ENCODE measurements at regions not wholly inside any gene's neighbourhood (a gene's known extent, or its start where the extent isn't known, plus 50 kb on each side); places are given as distances from the start of the nearest gene placed in this dataset.
"Not testable (repeated sequence)": the region's sequence is repeated elsewhere in the genome, so short reads cannot be mapped to it uniquely, and the experiment has no call there.

DNA sequence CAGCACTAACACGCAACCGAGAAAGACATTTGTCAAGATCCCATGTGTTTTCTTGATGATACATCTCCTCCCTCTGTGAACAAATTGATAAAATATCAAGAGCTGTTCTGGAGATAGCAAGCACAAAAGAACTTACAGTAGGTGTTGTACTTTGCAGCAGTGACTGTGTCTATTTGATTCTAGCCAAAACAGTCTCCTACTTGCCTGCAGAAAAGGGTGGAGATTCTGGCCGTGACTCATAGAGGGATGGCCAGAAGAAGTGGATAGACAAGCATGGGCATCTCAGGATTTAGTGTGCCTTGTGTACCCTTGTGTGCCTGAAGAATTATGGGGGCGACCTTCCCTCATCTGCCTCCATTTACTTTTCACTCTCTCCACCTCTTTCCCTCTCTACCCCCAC lies 458.4 kb upstream of the LRRC7 start:
- Mint-ChIP-seq H3K27me3 (no peaks in the 10 kb centered on the region), H3K9me3 (peaks cover 6% of the 10 kb centered on the region), H3K4me3 (no peak overlapping the region)

DNA sequence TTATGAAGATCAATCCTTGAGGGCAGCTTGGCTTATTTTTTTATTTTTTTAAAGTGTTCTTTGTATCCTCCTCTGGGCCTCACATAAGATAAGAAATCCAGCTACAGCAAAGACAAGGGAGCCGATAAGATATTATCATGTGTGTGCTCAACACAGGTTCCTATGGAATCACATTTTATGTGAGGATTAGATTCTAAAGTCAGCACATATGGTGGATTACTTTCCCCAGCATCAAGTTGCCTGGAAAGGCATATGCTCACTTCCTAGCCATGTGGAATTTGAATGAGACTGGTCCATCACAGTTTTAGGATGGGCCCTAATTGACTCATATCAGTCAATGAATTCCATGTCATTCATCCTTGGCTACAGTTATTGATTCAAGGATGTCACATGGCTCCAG lies 456.9 kb upstream of the LRRC7 start:
- no peaks in the 10 kb centered on the region for H3K4me1 Mint-ChIP-seq (ENCODE audit: low read depth)
- no peak for ATAC-seq
- no peak overlapping the region for H3K27ac Mint-ChIP-seq
- ChIA-PET CTCF (no interaction called here), POLR2A (no interaction called here)
- no peaks in the 10 kb centered on the region for H3K27me3 Mint-ChIP-seq
- DNase-seq, result no peak
- H3K9me3 Mint-ChIP-seq, result peaks cover 6% of the 10 kb centered on the region
- no peak overlapping the region for H3K4me3 Mint-ChIP-seq
- TF ChIP-seq, protein P1, sequence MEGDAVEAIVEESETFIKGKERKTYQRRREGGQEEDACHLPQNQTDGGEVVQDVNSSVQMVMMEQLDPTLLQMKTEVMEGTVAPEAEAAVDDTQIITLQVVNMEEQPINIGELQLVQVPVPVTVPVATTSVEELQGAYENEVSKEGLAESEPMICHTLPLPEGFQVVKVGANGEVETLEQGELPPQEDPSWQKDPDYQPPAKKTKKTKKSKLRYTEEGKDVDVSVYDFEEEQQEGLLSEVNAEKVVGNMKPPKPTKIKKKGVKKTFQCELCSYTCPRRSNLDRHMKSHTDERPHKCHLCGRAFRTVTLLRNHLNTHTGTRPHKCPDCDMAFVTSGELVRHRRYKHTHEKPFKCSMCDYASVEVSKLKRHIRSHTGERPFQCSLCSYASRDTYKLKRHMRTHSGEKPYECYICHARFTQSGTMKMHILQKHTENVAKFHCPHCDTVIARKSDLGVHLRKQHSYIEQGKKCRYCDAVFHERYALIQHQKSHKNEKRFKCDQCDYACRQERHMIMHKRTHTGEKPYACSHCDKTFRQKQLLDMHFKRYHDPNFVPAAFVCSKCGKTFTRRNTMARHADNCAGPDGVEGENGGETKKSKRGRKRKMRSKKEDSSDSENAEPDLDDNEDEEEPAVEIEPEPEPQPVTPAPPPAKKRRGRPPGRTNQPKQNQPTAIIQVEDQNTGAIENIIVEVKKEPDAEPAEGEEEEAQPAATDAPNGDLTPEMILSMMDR (IDR thresholded peaks at IDR 0.05), result no peak
- intact Hi-C loops (cut with micrococcal nuclease), result no loop called here
- H3K36me3 Mint-ChIP-seq (ENCODE audit: low read depth), result no peaks in the 10 kb centered on the region

More for the DNA sequence above, 458.4 kb upstream of the LRRC7 start:
- POLR2A ChIA-PET, result no interaction called here
- Mint-ChIP-seq H3K36me3 (ENCODE audit: low read depth) (no peaks in the 10 kb centered on the region), H3K27ac (no peak overlapping the region), H3K4me1 (ENCODE audit: low read depth) (no peaks in the 10 kb centered on the region)
- CTCF ChIA-PET, result no interaction called here
- DNase-seq (no peak), ATAC-seq (no peak)
- intact Hi-C loops (cut with micrococcal nuclease), result no loop called here
- TF ChIP-seq, protein P1 (IDR thresholded peaks at IDR 0.05), result no peak

DNA sequence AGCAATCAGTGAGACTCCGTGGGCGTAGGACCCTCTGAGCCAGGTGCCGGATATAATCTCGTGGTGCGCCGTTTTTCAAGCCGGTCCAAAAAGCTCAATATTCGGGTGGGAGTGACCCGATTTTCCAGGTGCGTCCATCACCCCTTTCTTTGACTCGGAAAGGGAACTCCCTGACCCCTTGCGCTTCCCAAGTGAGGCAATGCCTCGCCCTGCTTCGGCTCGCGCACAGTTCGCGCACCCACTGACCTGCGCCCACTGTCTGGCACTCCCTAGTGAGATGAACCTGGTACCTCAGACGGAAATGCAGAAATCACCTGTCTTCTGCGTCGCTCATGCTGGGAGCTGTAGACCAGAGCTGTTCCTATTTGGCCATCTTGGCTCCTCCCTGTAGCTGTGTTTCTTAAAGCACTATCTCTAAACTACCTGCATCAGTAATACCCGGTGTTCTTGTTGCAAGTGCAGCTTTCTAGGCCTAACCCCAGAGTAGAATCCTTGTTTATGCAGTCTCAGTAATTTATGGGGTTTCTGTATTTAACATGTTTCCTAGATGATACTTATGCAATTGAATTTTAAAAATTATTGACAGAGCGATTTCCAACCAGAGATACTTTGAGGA lies 447.5 kb upstream of the LRRC7 start:
- H3K27me3 Mint-ChIP-seq; H3K27ac Mint-ChIP-seq; H3K9me3 Mint-ChIP-seq; DNase-seq; intact Hi-C loops (cut with micrococcal nuclease); H3K36me3 Mint-ChIP-seq (ENCODE audit: low read depth); CTCF ChIA-PET; H3K4me1 Mint-ChIP-seq (ENCODE audit: low read depth); ATAC-seq; H3K4me3 Mint-ChIP-seq; POLR2A ChIA-PET: not testable (repeated sequence)

DNA sequence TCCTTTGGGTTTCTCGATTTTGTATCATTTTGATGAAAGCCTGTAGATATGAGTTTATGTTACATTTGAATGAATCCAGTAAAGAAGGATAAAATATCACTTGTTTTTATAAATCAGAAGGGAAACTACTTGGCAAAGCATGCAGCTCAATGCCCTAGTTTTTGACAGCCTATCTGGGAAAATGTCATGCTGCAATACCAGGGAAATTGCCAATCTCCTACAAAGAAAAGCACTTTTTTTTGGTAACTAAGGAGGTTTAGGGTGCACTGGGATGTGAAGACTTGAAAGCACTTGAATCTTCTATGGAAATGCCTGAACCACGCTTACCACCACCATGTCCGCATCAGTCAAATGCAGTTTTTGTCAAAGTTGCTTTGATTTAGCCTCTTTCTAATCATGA lies 446.9 kb upstream of the LRRC7 start:
- TF ChIP-seq, protein P1 (IDR thresholded peaks at IDR 0.05), result no peak
- POLR2A ChIA-PET, result no interaction called here
- Mint-ChIP-seq H3K9me3 (peaks cover 8% of the 10 kb centered on the region), H3K4me3 (no peak overlapping the region), H3K27ac (no peak overlapping the region), H3K27me3 (no peaks in the 10 kb centered on the region), H3K4me1 (ENCODE audit: low read depth) (no peaks in the 10 kb centered on the region), H3K36me3 (ENCODE audit: low read depth) (no peaks in the 10 kb centered on the region)
- intact Hi-C loops (cut with micrococcal nuclease), result no loop called here
- CTCF ChIA-PET, result no interaction called here
- DNase-seq (no peak), ATAC-seq (no peak)

DNA sequence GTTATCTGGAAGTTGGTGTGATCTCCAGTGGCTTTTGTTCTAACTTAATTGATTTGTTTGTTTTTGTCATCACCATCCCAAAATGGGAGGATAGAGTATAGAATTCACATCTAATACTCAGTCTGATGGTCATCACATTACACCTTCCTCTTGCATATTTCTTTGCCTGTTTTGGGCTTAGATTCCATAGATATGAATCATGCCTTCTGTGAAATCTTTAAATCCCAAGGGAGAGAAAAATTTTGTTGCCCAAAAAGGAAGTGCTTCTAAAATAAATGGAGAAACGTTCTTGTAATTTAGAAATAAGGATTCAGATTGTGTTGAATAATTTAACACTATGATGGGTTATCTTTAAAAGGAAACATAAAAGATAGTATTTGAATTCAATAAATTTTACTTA lies 446.0 kb upstream of the LRRC7 start:
- Mint-ChIP-seq H3K9me3 (peaks cover 10% of the 10 kb centered on the region), H3K4me3 (no peak overlapping the region), H3K4me1 (ENCODE audit: low read depth) (no peaks in the 10 kb centered on the region), H3K27ac (no peak overlapping the region), H3K36me3 (ENCODE audit: low read depth) (no peaks in the 10 kb centered on the region), H3K27me3 (no peaks in the 10 kb centered on the region)
- ATAC-seq, result no peak
- ChIA-PET CTCF (no interaction called here), POLR2A (no interaction called here)
- intact Hi-C loops (cut with micrococcal nuclease), result no loop called here
- no peak for DNase-seq
- TF ChIP-seq, protein P1 (IDR thresholded peaks at IDR 0.05), result no peak

DNA sequence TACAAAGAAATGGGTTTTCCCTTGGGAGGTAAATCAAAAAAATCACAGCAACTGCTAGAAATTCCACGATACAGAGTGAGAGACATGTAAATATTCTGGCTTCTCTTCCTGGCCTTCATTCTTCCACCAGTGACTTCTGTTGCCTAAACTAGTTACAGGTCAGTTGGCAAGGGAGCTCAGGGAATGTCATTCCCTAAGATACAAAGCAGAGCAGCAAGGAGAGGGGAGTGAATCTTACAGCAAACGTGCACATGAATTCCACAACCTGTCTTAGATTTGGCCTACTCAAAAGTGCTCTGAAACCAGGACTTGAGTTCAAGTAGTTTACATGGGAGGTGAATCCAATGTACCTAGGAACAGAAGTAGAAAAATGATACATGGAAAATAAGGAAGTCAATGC lies 445.3 kb upstream of the LRRC7 start:
- Mint-ChIP-seq H3K27me3 (no peaks in the 10 kb centered on the region), H3K36me3 (ENCODE audit: low read depth) (no peaks in the 10 kb centered on the region), H3K9me3 (peaks cover 15% of the 10 kb centered on the region), H3K27ac (no peak overlapping the region), H3K4me3 (no peak overlapping the region), H3K4me1 (ENCODE audit: low read depth) (no peaks in the 10 kb centered on the region)
- ATAC-seq (no peak), DNase-seq (no peak)
- CTCF ChIA-PET, result no interaction called here
- TF ChIP-seq, protein P1 (IDR thresholded peaks at IDR 0.05), result no peak
- intact Hi-C loops (cut with micrococcal nuclease), result no loop called here
- POLR2A ChIA-PET, result no interaction called here
